ENCODE measurements at regions not wholly inside any gene's neighbourhood (a gene's known extent, or its start where the extent isn't known, plus 50 kb on each side); places are given as distances from the start of the nearest gene placed in this dataset.

DNA sequence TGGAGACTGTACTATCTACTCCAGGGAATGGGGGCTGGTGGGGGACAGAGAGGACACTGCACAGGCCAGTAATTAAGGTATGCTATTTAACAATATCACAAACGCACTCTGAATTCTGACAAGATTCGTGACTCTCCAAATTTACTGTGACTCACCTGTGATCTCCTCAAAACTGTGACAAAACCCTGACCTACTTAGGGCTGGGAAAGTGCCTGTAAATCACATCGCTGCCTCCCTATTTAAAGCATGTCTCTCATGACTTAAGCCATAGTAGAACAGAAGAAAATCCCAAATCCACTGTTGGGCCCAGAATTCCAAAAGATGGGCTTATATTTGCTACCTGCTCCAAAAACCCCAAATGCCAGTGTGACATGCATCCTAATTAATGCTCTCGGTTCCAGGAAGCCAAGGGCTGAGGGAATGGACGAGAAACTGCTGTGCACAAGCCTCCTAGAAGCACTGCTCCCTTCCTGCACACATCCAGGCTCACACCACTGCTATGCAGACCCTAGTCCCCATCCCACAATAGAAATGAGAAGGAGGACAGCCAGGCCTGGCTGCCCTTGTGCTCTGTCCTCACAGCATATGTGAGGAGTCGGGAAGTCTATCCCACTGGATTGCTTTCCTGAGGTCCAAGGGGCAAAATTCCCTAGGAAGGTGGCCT, 187.7 kb upstream of the CHRNA7 start:
- WGBS, 2 experiments (ENCODE audit: low coverage in 1 of 2, low lambda C conversion rate in 2 of 2, missing lambda C conversion rate in 2 of 2) = 24 to 29% methylated on average over 6 of the region's 6 CpGs

DNA sequence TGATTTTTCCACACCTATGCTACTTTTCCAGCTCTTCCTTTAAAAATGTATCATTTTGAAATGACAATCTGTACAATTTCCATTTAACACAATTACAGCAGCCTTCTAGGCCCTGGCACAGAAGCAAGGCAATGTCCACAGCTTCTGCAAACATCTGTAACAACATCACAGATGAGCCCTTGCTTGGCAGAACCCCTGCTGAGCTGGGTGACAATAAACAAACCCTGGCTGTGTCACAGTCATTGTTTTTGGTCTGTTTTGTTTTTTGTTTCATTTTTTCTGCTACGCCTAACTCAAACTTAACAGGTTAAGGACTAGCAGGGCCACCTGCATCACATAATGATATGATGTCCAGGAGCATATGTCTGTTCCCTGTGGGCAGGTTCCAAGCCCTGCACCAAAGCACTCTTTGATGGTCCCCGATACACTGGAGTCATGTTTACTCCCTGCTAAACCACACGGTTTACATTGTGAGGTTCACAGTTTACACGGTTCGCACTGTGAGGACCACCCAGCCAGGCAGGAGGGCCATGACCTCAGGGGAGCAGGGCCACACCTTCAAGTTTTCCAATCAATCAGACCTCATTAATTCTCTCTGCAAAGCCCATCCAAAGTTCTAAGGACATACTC, 186.8 kb upstream of the CHRNA7 start:
- H3K79me2 ChIP-seq (ENCODE audit: insufficient read depth) = no peaks in the 10 kb centered on the region
- DNase-seq = no peak
- in situ Hi-C loops (cut with MboI) = no loop called here
- H3K36me3 ChIP-seq (ENCODE audit: low read depth) = no peaks in the 10 kb centered on the region
- no peaks in the 10 kb centered on the region for H3F3A ChIP-seq (ENCODE audit: insufficient read depth)
- no peaks in the 10 kb centered on the region for H3K4me1 ChIP-seq (ENCODE audit: insufficient read depth)
- H3K9me2 ChIP-seq (ENCODE audit: insufficient read depth) = no peaks in the 10 kb centered on the region
- no peak overlapping the region for H2AFZ ChIP-seq
- no peaks in the 10 kb centered on the region for H4K20me1 ChIP-seq (ENCODE audit: insufficient read depth)
- no peaks in the 10 kb centered on the region for H3K27me3 ChIP-seq (replicated peaks; ENCODE audit: insufficient read depth)
- no peaks in the 10 kb centered on the region for H3K9me3 ChIP-seq (ENCODE audit: low read depth)
- H3K4me2 ChIP-seq (ENCODE audit: unreplicated experiment) = no peak overlapping the region
- TF ChIP-seq EZH2phosphoT487 (IDR thresholded peaks at IDR 0.05; ENCODE audit: insufficient read depth, low read depth) (no peak), EZH2 (IDR thresholded peaks at IDR 0.05; ENCODE audit: insufficient read depth, poor library complexity, severe bottlenecking) (no peak)
- 27 to 30% methylated on average over 5 of the region's 5 CpGs for WGBS, 2 experiments (ENCODE audit: low coverage in 1 of 2, low lambda C conversion rate in 2 of 2, missing lambda C conversion rate in 2 of 2)
- H3K4me3 ChIP-seq = no peak overlapping the region
- no peak overlapping the region for H3K9ac ChIP-seq
- no peak overlapping the region for H3K27ac ChIP-seq

More for the DNA sequence above, 187.7 kb upstream of the CHRNA7 start:
- no peaks in the 10 kb centered on the region for H3F3A ChIP-seq (ENCODE audit: insufficient read depth)
- no peak overlapping the region for H3K9ac ChIP-seq
- no peaks in the 10 kb centered on the region for H3K79me2 ChIP-seq (ENCODE audit: insufficient read depth)
- H3K4me3 ChIP-seq = no peak overlapping the region
- H3K4me2 ChIP-seq (ENCODE audit: unreplicated experiment) = no peak overlapping the region
- H3K27me3 ChIP-seq (replicated peaks; ENCODE audit: insufficient read depth) = no peaks in the 10 kb centered on the region
- in situ Hi-C loops (cut with MboI) = no loop called here
- no peak overlapping the region for H2AFZ ChIP-seq
- H3K9me3 ChIP-seq (ENCODE audit: low read depth) = no peaks in the 10 kb centered on the region
- H4K20me1 ChIP-seq (ENCODE audit: insufficient read depth) = no peaks in the 10 kb centered on the region
- TF ChIP-seq EZH2phosphoT487 (IDR thresholded peaks at IDR 0.05; ENCODE audit: insufficient read depth, low read depth) (no peak), EZH2 (IDR thresholded peaks at IDR 0.05; ENCODE audit: insufficient read depth, poor library complexity, severe bottlenecking) (no peak)
- no peak overlapping the region for H3K27ac ChIP-seq
- no peaks in the 10 kb centered on the region for H3K36me3 ChIP-seq (ENCODE audit: low read depth)
- DNase-seq = no peak
- H3K9me2 ChIP-seq (ENCODE audit: insufficient read depth) = no peaks in the 10 kb centered on the region
- no peaks in the 10 kb centered on the region for H3K4me1 ChIP-seq (ENCODE audit: insufficient read depth)

DNA sequence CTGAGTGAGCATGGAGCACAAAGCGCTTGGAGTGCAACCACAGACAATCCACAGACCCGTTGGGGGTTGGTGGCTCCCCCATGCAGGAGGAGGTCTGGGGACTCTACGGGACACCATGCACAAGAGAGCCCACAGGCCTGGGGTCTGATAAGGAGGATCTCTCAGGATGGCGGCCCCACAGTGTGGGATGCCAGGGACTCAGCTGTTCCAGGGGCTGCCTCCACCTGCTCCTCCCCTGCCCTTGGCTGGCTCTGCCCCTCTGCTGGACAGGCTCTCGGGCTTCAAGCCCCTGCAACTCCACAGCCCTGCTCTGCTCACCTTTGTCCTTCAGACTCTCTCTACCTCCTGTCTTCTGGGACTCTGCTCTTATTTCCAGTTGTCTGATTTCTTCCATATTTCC, 184.5 kb upstream of the CHRNA7 start:
- TF ChIP-seq EZH2phosphoT487 (IDR thresholded peaks at IDR 0.05; ENCODE audit: insufficient read depth, low read depth) (no peak), EZH2 (IDR thresholded peaks at IDR 0.05; ENCODE audit: insufficient read depth, poor library complexity, severe bottlenecking) (no peak)
- H3K4me2 ChIP-seq (ENCODE audit: unreplicated experiment) = no peak overlapping the region
- H3K27ac ChIP-seq = no peak overlapping the region
- H3K9ac ChIP-seq = no peak overlapping the region
- H3K36me3 ChIP-seq (ENCODE audit: low read depth) = no peaks in the 10 kb centered on the region
- H4K20me1 ChIP-seq (ENCODE audit: insufficient read depth) = no peaks in the 10 kb centered on the region
- in situ Hi-C loops (cut with MboI) = no loop called here
- H3F3A ChIP-seq (ENCODE audit: insufficient read depth) = no peaks in the 10 kb centered on the region
- no peaks in the 10 kb centered on the region for H3K4me1 ChIP-seq (ENCODE audit: insufficient read depth)
- H3K4me3 ChIP-seq = no peak overlapping the region
- H3K9me3 ChIP-seq (ENCODE audit: low read depth) = no peaks in the 10 kb centered on the region
- DNase-seq = no peak
- no peak overlapping the region for H2AFZ ChIP-seq
- H3K79me2 ChIP-seq (ENCODE audit: insufficient read depth) = no peaks in the 10 kb centered on the region
- no peaks in the 10 kb centered on the region for H3K27me3 ChIP-seq (replicated peaks; ENCODE audit: insufficient read depth)
- H3K9me2 ChIP-seq (ENCODE audit: insufficient read depth) = no peaks in the 10 kb centered on the region
- 47 to 54% methylated on average over 5 of the region's 5 CpGs for WGBS, 2 experiments (ENCODE audit: low coverage in 1 of 2, low lambda C conversion rate in 2 of 2, missing lambda C conversion rate in 2 of 2)

DNA sequence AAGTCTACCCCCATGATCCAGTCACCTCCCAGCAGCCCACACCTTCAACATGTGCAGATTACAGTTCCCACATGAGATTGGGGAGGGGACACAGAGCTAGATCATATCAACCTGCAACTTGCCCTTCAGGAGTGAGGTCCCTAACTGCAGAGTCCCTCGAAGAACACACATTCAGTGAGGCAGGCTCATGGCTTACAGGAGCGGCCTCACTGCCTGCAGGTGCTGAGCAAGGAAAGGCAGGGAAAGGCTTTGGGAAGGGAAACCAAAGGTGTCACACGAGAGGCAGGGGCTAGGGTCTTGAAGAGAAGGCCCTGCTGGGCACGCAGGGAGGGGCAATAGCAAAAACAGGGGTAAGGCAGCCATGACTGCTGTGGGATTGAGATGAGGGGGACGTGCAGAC, 182.4 kb upstream of the CHRNA7 start:
- Histone ChIP-seq H3F3A (ENCODE audit: insufficient read depth) (no peaks in the 10 kb centered on the region), H3K4me2 (ENCODE audit: unreplicated experiment) (no peak overlapping the region), H4K20me1 (ENCODE audit: insufficient read depth) (no peaks in the 10 kb centered on the region), H3K79me2 (ENCODE audit: insufficient read depth) (no peaks in the 10 kb centered on the region), H2AFZ (no peak overlapping the region), H3K4me1 (ENCODE audit: insufficient read depth) (no peaks in the 10 kb centered on the region), H3K36me3 (ENCODE audit: low read depth) (no peaks in the 10 kb centered on the region), H3K27me3 (replicated peaks; ENCODE audit: insufficient read depth) (no peaks in the 10 kb centered on the region), H3K4me3 (no peak overlapping the region), H3K9me2 (ENCODE audit: insufficient read depth) (no peaks in the 10 kb centered on the region), H3K9ac (no peak overlapping the region), H3K27ac (no peak overlapping the region), H3K9me3 (ENCODE audit: low read depth) (no peaks in the 10 kb centered on the region)
- DNase-seq = no peak
- TF ChIP-seq EZH2phosphoT487 (IDR thresholded peaks at IDR 0.05; ENCODE audit: insufficient read depth, low read depth) (no peak), EZH2 (IDR thresholded peaks at IDR 0.05; ENCODE audit: insufficient read depth, poor library complexity, severe bottlenecking) (no peak)
- 14 to 27% methylated on average over 5 of the region's 5 CpGs for WGBS, 2 experiments (ENCODE audit: low coverage in 1 of 2, low lambda C conversion rate in 2 of 2, missing lambda C conversion rate in 2 of 2)
- in situ Hi-C loops (cut with MboI) = no loop called here

Measured in GM23248 (cell line).